ENCODE measurements at regions not wholly inside any gene's neighbourhood (a gene's known extent, or its start where the extent isn't known, plus 50 kb on each side); places are given as distances from the start of the nearest gene placed in this dataset.

GRCh38 chr2:2577407-2577831, 246.3 kb upstream of the MYT1L start:
- TF ChIP-seq EZH2 (IDR thresholded peaks at IDR 0.05; ENCODE audit: borderline replicate concordance, low read length) (no peak), CTCF (IDR thresholded peaks at IDR 0.05; ENCODE audit: low read length) (no peak)
